ENCODE measurements at regions not wholly inside any gene's neighbourhood (a gene's known extent, or its start where the extent isn't known, plus 50 kb on each side); places are given as distances from the start of the nearest gene placed in this dataset.

DNA sequence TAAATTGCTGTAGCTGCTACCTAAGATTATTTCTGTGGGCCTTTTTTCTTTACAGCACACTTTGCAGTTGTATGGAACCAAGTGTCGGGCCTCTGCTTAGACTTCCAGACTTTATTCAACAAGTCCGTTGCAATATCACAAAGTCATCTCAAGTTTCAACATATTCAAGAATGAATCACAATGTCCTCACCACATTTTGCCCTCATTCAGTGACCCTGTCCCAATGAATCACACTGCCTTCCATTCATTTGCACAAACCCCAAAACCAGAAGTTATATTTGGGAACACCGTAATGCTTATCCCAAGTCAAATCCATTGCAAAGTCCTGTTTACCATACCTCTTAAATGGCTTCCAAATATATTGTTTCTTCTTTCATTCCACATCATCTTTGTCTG is 439.6 kb downstream of the CSNK1G3 start:
- TF ChIP-seq, protein P1, sequence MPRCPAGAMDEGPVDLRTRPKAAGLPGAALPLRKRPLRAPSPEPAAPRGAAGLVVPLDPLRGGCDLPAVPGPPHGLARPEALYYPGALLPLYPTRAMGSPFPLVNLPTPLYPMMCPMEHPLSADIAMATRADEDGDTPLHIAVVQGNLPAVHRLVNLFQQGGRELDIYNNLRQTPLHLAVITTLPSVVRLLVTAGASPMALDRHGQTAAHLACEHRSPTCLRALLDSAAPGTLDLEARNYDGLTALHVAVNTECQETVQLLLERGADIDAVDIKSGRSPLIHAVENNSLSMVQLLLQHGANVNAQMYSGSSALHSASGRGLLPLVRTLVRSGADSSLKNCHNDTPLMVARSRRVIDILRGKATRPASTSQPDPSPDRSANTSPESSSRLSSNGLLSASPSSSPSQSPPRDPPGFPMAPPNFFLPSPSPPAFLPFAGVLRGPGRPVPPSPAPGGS (CRISPR knock-in tag; IDR thresholded peaks at IDR 0.05), result no peak
- no peak for TF ChIP-seq ZBTB3 (CRISPR knock-in tag; IDR thresholded peaks at IDR 0.05; ENCODE audit: borderline replicate concordance, low read depth)
- TF ChIP-seq, protein P2, sequence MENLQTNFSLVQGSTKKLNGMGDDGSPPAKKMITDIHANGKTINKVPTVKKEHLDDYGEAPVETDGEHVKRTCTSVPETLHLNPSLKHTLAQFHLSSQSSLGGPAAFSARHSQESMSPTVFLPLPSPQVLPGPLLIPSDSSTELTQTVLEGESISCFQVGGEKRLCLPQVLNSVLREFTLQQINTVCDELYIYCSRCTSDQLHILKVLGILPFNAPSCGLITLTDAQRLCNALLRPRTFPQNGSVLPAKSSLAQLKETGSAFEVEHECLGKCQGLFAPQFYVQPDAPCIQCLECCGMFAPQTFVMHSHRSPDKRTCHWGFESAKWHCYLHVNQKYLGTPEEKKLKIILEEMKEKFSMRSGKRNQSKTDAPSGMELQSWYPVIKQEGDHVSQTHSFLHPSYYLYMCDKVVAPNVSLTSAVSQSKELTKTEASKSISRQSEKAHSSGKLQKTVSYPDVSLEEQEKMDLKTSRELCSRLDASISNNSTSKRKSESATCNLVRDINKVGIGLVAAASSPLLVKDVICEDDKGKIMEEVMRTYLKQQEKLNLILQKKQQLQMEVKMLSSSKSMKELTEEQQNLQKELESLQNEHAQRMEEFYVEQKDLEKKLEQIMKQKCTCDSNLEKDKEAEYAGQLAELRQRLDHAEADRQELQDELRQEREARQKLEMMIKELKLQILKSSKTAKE (CRISPR knock-in tag; IDR thresholded peaks at IDR 0.05; ENCODE audit: borderline replicate concordance), result no peak
- no peak for TF ChIP-seq PCBP1 (IDR thresholded peaks at IDR 0.05; ENCODE audit: borderline replicate concordance, low read depth, low read length)
- TF ChIP-seq FOXJ3 (CRISPR knock-in tag; IDR thresholded peaks at IDR 0.05; ENCODE audit: borderline replicate concordance), result no peak
- TF ChIP-seq, protein P3, sequence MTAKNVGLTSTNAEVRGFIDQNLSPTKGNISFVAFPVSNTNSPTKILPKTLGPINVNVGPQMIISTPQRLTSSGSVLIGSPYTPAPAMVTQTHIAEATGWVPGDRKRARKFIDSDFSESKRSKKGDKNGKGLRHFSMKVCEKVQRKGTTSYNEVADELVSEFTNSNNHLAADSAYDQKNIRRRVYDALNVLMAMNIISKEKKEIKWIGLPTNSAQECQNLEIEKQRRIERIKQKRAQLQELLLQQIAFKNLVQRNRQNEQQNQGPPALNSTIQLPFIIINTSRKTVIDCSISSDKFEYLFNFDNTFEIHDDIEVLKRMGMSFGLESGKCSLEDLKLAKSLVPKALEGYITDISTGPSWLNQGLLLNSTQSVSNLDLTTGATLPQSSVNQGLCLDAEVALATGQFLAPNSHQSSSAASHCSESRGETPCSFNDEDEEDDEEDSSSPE (CRISPR knock-in tag; IDR thresholded peaks at IDR 0.05), result no peak
- Histone ChIP-seq H3K9ac (ENCODE audit: insufficient read depth, low read depth, low read length) (no peak overlapping the region), H3K27ac (ENCODE audit: extremely low read length, insufficient read depth, low read length) (no peak overlapping the region), H4K20me1 (ENCODE audit: insufficient read depth, low read length) (no peaks in the 10 kb centered on the region), H3K36me3 (replicated peaks in 1 of 2; ENCODE audit: control insufficient read depth in 1 of 2, insufficient read depth in 2 of 2, low read length in 2 of 2) (no peaks in the 10 kb centered on the region), H3K9me3 (ENCODE audit: low read length) (no peaks in the 10 kb centered on the region), H3K79me2 (ENCODE audit: insufficient read depth, low read length) (no peaks in the 10 kb centered on the region), H3K4me3 (replicated peaks in 1 of 3; ENCODE audit: insufficient read depth in 1 of 3, low read depth in 2 of 3, low read length in 3 of 3) (no peak overlapping the region), H3K4me1 (ENCODE audit: insufficient read depth, low read length) (no peaks in the 10 kb centered on the region), H3K4me2 (ENCODE audit: low read depth, low read length) (no peak overlapping the region), H2AFZ (ENCODE audit: low read length) (no peak overlapping the region), H3K27me3 (ENCODE audit: control insufficient read depth in 1 of 2, insufficient read depth in 2 of 2, low read length in 2 of 2) (no peaks in the 10 kb centered on the region)
- DNase-seq (ENCODE audit: low spot score) (no peak), FAIRE-seq (no peak), ATAC-seq (no peak)
- no TSS peak for BruUV-seq (replicated peaks)
- intact Hi-C loops (cut with micrococcal nuclease; ENCODE audit: unreplicated experiment) (no loop called here), in situ Hi-C loops (cut with HindIII; ENCODE audit: extremely low pct_ligation_motif_present, low pct_unique_long_range_greater_than_20kb) (no loop called here)
- 6% methylated on average over 3 of the region's 3 CpGs for WGBS (ENCODE audit: low lambda C conversion rate)
- ChIA-PET POLR2A (no interaction called here), CTCF (ENCODE audit: low intra/inter-chr PET ratio, low total read pairs) (no interaction called here)
